GM21723 (cell line): ENCODE measurements at regions not wholly inside any gene's neighbourhood (a gene's known extent, or its start where the extent isn't known, plus 50 kb on each side); places are given as distances from the start of the nearest gene placed in this dataset.

Experiments used
- ATAC-seq: cut with Tn5 transposase; IDR thresholded peaks from one replicate; pipeline ENCODE4 v1.9.1; 2021; ENCODE audit warnings: mild to moderate bottlenecking, moderate library complexity; ENCODE audit not compliant: unreplicated experiment

DNA sequence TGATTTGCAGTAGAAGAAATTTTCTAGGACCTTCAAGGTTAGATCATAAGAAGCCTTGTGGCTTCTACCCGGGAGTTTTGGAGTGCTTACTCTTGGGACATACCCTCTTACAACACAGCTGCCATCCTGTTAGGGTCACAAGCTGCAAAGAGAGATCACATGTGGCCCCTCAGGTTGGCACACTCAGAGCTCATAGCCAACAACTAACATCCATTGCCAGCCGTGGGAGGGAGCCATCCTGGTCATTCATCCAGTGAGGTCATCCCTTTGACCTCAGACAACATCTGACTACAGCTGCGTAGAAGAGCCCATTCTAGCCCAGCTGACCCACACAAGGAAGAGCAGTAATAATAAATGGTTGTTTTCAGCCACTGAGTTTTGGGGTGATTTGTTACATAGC is 76.9 kb upstream of the NABP1 start:
- no peak for ATAC-seq

DNA sequence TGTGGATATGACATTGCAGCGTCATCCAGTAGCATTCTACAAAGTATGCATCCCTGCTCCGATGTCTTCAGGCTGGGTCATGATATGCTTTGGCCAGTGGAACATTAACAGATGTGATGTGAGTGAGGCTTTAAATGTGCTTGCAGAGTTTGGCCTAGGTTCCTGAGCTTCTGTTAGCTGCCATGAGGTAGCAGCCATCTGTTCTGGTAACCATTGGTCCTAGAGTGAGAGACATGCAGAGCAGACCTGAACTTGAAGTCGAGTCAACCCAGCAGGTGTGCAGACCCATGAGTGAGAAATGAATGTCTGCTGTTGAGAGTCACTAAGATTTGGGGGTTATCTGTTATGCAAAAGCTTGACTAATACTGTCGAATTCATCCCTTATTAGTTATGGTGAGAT is 73.8 kb upstream of the NABP1 start:
- ATAC-seq = no peak

GRCh38 chr2:191607096-191607495 is 70.8 kb upstream of the NABP1 start:
- ATAC-seq = no peak

DNA sequence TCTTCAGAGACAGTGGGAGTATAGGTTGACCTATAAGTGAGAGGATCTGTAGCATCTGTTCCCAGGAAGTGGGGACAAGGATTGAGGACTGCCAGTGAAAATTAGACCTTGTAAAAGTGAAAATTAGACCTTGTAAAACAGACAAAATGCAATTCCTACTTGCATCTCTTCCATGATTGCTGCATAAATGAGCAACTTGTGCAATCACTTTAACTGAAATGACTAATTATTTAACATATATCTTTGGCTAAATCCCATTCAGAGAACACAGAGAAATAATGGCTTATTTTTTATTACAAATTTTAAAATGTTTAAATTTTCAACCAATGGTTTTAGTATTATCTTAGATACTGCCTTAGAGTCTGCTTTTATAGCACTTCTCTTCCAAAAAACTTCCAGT is 67.2 kb upstream of the NABP1 start:
- ATAC-seq = no peak

DNA sequence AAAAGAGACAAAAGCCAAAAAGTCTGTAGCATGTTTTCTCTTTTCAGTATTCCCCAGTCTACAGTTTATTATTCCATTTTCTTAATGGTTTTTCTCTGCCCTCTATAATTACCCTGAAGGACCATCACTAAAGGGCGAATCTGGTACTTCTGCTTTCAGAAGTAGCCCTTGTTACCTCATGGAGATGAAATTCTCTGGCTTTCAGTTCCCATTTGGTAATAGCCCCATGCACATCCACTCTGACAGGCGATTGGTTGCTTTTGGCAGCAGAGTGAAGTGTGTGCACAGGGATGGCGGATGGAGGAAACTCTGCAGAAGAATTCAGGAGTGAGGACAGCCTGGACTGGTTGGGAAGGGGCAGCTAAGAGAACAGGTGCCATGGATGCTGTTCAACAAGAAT is 66.3 kb upstream of the NABP1 start:
- ATAC-seq = peak; percentile 98

- ATAC-seq = no peak
These were observed 65.4 kb upstream of the NABP1 start for GRCh38 chr2:191612496-191612895.

DNA sequence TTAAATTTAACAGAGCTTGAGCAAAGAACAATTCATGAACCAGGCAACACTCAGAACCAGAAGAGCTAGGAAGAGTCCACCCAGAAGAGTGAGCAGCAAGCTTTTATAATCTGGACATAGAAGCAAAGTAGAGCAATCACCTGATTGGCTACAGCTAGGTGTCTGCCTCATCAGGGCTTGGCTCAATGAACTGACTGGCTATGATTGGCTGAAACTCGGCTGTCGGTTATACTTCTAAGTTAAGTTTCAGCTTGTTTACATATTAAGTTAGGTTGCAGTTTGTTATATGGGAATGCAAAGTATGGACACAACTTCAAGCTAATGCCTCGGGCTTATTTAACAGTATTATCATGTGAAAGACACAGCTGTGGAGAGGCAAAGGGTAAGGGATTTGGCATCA is 63.2 kb upstream of the NABP1 start:
- ATAC-seq = no peak

- no peak for ATAC-seq
These were observed 62.3 kb upstream of the NABP1 start for GRCh38 chr2:191615596-191615995.

DNA sequence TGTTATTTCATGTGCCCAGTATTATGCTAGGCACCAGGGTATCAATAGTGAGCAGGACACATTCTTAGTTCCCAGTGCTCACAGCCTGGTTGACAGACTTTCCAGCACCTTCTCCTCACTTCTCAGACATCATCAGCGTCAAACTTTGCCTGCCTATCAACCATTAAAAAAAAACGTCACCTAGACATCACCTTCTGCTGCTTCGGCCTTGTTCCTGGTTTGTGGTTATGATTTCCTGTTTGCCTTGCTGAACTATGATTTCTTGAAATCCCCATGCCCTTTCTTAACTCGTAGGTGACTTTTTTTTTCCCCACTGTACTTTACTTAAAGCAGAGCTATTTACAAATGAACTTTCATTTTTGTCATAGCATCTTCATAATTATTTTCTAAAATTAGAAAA is 60.4 kb upstream of the NABP1 start:
- ATAC-seq = peak; percentile 94

DNA sequence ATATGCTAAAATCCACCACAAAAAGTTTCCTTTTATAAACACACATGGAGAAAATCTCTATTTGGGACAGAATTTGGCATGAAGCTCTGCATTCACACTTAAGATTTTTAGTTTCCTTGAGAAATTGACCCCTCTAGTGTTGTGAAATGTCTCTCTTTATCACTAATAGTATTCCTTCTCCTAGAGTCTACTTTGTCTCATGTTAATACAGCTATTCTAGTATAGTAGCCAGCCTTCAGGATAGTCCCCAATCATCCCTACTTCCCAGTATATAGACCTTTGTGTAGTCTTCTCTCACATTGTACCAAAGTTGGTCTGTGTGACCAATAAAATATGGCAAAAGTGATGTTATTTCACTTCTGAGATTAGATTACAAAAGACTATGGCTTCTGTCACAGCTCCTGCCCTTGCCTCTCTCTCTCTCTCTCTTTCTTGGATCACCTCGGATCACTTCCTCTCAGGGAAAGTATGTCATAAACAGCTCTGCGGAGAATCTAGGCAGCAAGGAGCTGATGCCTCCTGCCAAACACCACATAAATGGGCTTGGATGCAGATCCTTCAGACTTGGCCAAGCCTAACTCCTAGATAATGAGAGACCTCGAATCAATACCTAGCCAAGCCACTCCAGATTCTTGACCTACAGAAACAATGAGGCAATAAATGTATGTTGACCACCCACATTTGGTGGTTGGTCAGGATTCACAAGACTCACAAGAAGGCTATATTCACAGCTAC is 59.7 kb upstream of the NABP1 start:
- peak; percentile 7 for ATAC-seq

- no peak for ATAC-seq
These were observed 59.1 kb upstream of the NABP1 start for GRCh38 chr2:191618786-191619185.

DNA sequence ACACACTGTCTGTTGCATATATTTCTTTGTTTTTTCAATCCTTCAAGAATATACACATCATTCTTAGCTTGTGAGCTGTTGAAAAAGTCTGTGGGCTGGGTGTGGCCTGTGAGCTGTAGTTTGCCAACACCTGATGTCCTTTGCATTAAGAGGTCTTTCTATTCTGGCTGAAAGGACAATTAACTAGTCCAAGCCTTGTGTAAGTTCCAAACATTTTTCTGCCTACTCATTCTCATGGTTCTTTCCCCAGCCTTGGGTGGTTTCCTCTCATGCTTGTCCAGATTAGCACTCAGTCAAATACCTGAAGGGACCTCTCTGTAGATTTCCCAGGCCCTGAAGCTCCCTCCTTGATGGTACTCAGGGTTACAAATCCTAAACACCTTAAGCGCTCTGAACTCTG is 57.8 kb upstream of the NABP1 start:
- ATAC-seq = no peak

DNA sequence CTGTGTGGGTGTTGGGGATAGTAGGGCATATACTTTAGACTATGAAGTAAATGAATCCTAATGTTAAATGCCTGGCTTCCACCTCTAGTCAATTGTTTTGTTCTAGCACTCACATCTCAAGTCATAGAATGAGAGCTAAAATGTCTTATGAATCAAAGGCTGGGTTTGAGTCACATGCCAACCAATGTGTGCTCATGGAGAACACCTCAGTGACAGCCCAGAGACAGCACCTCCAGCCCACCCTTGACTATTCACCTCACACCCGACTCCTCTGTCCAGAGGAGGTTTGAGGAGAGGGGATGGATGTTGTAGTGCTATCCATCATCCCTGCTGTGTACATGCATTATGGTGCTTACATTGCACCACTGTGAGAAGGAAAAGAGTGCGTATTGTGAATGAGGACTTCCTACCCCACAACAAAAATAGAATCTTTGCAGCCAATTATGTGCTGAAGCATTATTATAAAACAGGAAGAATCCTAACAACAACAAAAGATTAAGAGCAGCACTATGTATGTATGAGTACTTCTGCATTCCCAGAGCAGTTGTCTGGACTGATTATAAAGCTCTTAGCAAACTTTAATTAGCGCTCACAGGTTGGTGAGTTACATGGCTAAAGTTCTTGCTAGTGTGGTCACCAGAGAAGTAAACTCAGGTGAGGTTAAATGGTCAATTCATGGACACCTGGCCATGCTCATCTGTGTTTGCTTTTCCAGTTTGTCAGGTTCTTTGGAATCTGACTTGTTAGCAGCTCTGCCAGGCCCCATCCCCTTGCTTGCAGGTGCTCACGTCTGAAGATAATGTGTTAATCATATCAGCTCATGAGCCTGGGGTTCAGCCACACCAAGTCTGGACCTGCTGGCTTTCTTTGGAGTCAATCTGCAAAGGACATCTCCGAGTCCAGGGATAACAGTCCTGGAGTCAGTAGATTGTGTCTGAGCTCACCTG is 55.3 kb upstream of the NABP1 start:
- no peak for ATAC-seq

DNA sequence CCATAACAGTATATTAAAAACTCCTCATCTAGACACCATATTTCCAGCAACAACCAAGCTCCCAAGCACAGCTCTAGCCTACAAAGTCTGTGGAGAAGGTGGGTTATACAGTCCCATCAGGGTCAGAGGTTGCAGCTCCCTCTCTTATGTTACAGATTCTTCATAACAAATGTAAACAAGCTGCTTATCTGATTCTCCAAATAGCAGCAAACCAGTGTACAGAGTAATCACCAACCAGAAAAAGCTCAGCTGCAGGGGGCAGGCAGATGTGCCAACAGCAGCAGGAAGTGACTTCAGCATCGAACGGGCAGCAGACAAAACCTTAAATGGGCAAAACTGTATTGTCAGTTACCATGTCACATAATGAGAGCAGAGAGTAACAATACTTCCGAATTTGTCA is 52.9 kb upstream of the NABP1 start:
- ATAC-seq = peak; percentile 58

GRCh38 chr2:191625446-191625845 is 52.5 kb upstream of the NABP1 start:
- no peak for ATAC-seq

- ATAC-seq = no peak
These were observed 51.3 kb upstream of the NABP1 start for GRCh38 chr2:191626497-191627151.

DNA sequence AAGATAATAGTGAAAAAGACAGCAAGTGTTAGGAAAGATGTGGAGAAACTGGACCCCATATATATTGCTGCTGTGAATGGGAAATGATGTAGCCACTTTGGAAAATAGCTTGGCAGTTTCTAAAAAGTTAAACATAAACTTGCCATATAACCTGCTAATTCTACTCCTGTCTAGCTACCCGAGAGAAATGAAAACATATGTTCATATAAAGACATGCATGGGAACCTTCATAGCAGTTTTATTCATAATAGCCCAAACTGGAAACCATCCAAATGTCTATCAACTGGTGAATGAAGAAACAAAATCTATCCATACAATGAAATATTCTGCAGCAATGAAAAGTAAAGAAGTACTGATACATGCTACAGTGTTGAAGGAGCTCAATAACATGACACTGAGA is 50.4 kb upstream of the NABP1 start:
- ATAC-seq = no peak
